HG03175 (cell line): ENCODE measurements at regions not wholly inside any gene's neighbourhood (a gene's known extent, or its start where the extent isn't known, plus 50 kb on each side); places are given as distances from the start of the nearest gene placed in this dataset.

Experiments
- ATAC-seq: cut with Tn5 transposase; IDR thresholded peaks from one replicate; pipeline ENCODE4 v1.9.1; 2021; ENCODE audit warnings: mild to moderate bottlenecking, moderate library complexity; ENCODE audit not compliant: unreplicated experiment

GRCh38 chr3:117489663-117490079 lies 780.1 kb downstream of the TUSC7 start:
- no peak for ATAC-seq

- no peak for ATAC-seq
Measured at GRCh38 chr3:117490716-117491115, 781.1 kb downstream of the TUSC7 start.

GRCh38 chr3:117495620-117496019 lies 786.0 kb downstream of the TUSC7 start:
- ATAC-seq, result no peak

GRCh38 chr3:117499189-117499870 lies 789.8 kb downstream of the TUSC7 start:
- ATAC-seq, result peak; percentile 67

- no peak for ATAC-seq
Measured at GRCh38 chr3:117507958-117508357, 798.4 kb downstream of the TUSC7 start.

GRCh38 chr3:117509858-117510257 lies 800.3 kb downstream of the TUSC7 start:
- ATAC-seq, result no peak

GRCh38 chr3:117510396-117510795 lies 800.8 kb downstream of the TUSC7 start:
- ATAC-seq, result no peak

- no peak for ATAC-seq
Measured at GRCh38 chr3:117512975-117513374, 803.4 kb downstream of the TUSC7 start.

GRCh38 chr3:117515309-117515708 lies 805.7 kb downstream of the TUSC7 start:
- ATAC-seq, result no peak

GRCh38 chr3:117518364-117518763 lies 808.8 kb downstream of the TUSC7 start:
- ATAC-seq, result no peak

- no peak for ATAC-seq
Measured at GRCh38 chr3:117519776-117520175, 810.2 kb downstream of the TUSC7 start.

GRCh38 chr3:117520582-117520981 lies 811.0 kb downstream of the TUSC7 start:
- ATAC-seq, result no peak

GRCh38 chr3:117523418-117523817 lies 813.8 kb downstream of the TUSC7 start:
- no peak for ATAC-seq

- no peak for ATAC-seq
Measured at GRCh38 chr3:117524890-117525289, 815.3 kb downstream of the TUSC7 start.

GRCh38 chr3:117526470-117527079 lies 817.0 kb downstream of the TUSC7 start:
- peak; percentile 62 for ATAC-seq

GRCh38 chr3:117527346-117527745 lies 817.8 kb downstream of the TUSC7 start:
- no peak for ATAC-seq

GRCh38 chr3:117528688-117529087 lies 819.1 kb downstream of the TUSC7 start:
- no peak for ATAC-seq

- no peak for ATAC-seq
Measured at GRCh38 chr3:117531078-117531767, 821.6 kb downstream of the TUSC7 start.

GRCh38 chr3:117532268-117532667 lies 822.7 kb downstream of the TUSC7 start:
- ATAC-seq, result no peak

- ATAC-seq, result no peak
Measured at GRCh38 chr3:117534138-117534537, 824.6 kb downstream of the TUSC7 start.

GRCh38 chr3:117536006-117536405 lies 826.4 kb downstream of the TUSC7 start:
- ATAC-seq, result no peak

- ATAC-seq, result no peak
Measured at GRCh38 chr3:117537949-117538348, 828.4 kb downstream of the TUSC7 start.
